ENCODE measurements at regions not wholly inside any gene's neighbourhood (a gene's known extent, or its start where the extent isn't known, plus 50 kb on each side); places are given as distances from the start of the nearest gene placed in this dataset.

DNA sequence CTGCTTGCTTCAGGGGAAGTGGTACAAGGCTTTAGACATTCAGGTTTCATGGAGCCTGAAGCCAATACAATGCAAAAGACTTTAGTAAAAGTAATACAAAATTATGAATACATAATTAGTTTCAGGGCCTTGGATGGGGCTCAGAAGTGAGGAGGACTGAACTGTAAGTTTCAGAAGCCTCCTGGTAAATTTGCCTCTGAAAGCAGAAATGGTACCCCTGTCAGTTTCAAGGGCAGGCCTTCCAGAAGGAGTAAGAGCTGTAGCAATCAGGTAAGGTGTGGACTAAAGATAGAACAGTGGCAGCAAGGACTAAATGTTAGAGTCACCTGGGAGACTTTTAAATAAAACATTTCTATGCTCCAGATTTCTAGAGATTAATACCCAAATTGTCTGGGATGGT lies 402.5 kb upstream of the GOLIM4 start:
- TF ChIP-seq, protein P1, sequence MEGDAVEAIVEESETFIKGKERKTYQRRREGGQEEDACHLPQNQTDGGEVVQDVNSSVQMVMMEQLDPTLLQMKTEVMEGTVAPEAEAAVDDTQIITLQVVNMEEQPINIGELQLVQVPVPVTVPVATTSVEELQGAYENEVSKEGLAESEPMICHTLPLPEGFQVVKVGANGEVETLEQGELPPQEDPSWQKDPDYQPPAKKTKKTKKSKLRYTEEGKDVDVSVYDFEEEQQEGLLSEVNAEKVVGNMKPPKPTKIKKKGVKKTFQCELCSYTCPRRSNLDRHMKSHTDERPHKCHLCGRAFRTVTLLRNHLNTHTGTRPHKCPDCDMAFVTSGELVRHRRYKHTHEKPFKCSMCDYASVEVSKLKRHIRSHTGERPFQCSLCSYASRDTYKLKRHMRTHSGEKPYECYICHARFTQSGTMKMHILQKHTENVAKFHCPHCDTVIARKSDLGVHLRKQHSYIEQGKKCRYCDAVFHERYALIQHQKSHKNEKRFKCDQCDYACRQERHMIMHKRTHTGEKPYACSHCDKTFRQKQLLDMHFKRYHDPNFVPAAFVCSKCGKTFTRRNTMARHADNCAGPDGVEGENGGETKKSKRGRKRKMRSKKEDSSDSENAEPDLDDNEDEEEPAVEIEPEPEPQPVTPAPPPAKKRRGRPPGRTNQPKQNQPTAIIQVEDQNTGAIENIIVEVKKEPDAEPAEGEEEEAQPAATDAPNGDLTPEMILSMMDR (optimal IDR thresholded peaks at IDR 0.05 in 1 of 3, IDR thresholded peaks at IDR 0.05 in 1 of 3, conservative IDR thresholded peaks at IDR 0.05 in 1 of 3; ENCODE audit: extremely low read depth in 1 of 3, insufficient read depth in 2 of 3, low read length in 3 of 3): no peak
- no peak for TF ChIP-seq EZH2 (IDR thresholded peaks at IDR 0.05; ENCODE audit: low read length)

Data from keratinocyte (primary cell).